ENCODE measurements at regions not wholly inside any gene's neighbourhood (a gene's known extent, or its start where the extent isn't known, plus 50 kb on each side); places are given as distances from the start of the nearest gene placed in this dataset.
A peak's percentile ranks its signal among the peaks of the same experiment; 100 is the strongest.

GRCh38 chr3:158882445-158882844 lies 80.6 kb downstream of the MFSD1 start:
- TF ChIP-seq CTCF (IDR thresholded peaks at IDR 0.05; ENCODE audit: insufficient read depth, low read length, missing control alignments) = no peak
- ChIA-PET CTCF (no interaction called here), POLR2A (no interaction called here)
- H3K4me3 ChIP-seq (ENCODE audit: low read depth, low read length) = no peak overlapping the region
- no peak for DNase-seq (ENCODE audit: low read depth, low spot score)

- CTCF ChIA-PET = interaction anchor here (0.7 to 1.3 kb wide), 2 partner anchors 11 to 14 kb away, joined by 3 read pairs; no protein-coding TSS in a partner anchor
- POLR2A ChIA-PET = no interaction called here
- DNase-seq (ENCODE audit: low read depth, low spot score) = no peak
- no peak overlapping the region for H3K4me3 ChIP-seq (ENCODE audit: low read depth, low read length)
- no peak for TF ChIP-seq CTCF (IDR thresholded peaks at IDR 0.05; ENCODE audit: insufficient read depth, low read length, missing control alignments)
Measured at GRCh38 chr3:158896729-158897128, 94.9 kb downstream of the MFSD1 start.

- ChIA-PET POLR2A (no interaction called here), CTCF (interaction anchor here (1.1 to 1.3 kb wide), 2 partner anchors 11 to 345 kb away, joined by 4 to 5 read pairs; no protein-coding TSS in a partner anchor)
- TF ChIP-seq CTCF (IDR thresholded peaks at IDR 0.05; ENCODE audit: insufficient read depth, low read length, missing control alignments) = no peak
- no peak for DNase-seq (ENCODE audit: low read depth, low spot score)
- H3K4me3 ChIP-seq (ENCODE audit: low read depth, low read length) = no peak overlapping the region
Measured at GRCh38 chr3:158906749-158907148, 104.9 kb downstream of the MFSD1 start.

- ChIA-PET CTCF (interaction anchor here (0.8 to 1.5 kb wide), 3 partner anchors 9 to 352 kb away, joined by 3 to 9 read pairs (median 3); no protein-coding TSS in a partner anchor), POLR2A (no interaction called here)
- H3K4me3 ChIP-seq (ENCODE audit: low read depth, low read length) = no peak overlapping the region
- TF ChIP-seq CTCF (IDR thresholded peaks at IDR 0.05; ENCODE audit: insufficient read depth, low read length, missing control alignments) = no peak
- no peak for DNase-seq (ENCODE audit: low read depth, low spot score)
Measured at GRCh38 chr3:158908187-158908734, 106.4 kb downstream of the MFSD1 start.

- no peak overlapping the region for H3K4me3 ChIP-seq (ENCODE audit: low read depth, low read length)
- ChIA-PET CTCF (interaction anchor here (1.2 to 1.7 kb wide), 4 partner anchors 11 to 350 kb away, joined by 3 to 9 read pairs (median 4); no protein-coding TSS in a partner anchor), POLR2A (no interaction called here)
- no peak for TF ChIP-seq CTCF (IDR thresholded peaks at IDR 0.05; ENCODE audit: insufficient read depth, low read length, missing control alignments)
- peak; percentile 29 for DNase-seq (ENCODE audit: low read depth, low spot score)
Measured at GRCh38 chr3:158909870-158910269, 108.0 kb downstream of the MFSD1 start.

GRCh38 chr3:158911586-158911985 lies 109.7 kb downstream of the MFSD1 start:
- no peak for TF ChIP-seq CTCF (IDR thresholded peaks at IDR 0.05; ENCODE audit: insufficient read depth, low read length, missing control alignments)
- POLR2A ChIA-PET = no interaction called here
- no peak for DNase-seq (ENCODE audit: low read depth, low spot score)
- H3K4me3 ChIP-seq (ENCODE audit: low read depth, low read length) = no peak overlapping the region
- CTCF ChIA-PET = interaction anchor here (0.8 to 3.2 kb wide), 4 partner anchors 9 to 349 kb away, joined by 3 to 22 read pairs (median 4); no protein-coding TSS in a partner anchor

Measured in AG04449 (cell line).